HG02759 (cell line): ENCODE measurements at regions not wholly inside any gene's neighbourhood (a gene's known extent, or its start where the extent isn't known, plus 50 kb on each side); places are given as distances from the start of the nearest gene placed in this dataset.

ENCODE experiments used
- ATAC-seq: cut with Tn5 transposase; IDR thresholded peaks from one replicate; pipeline ENCODE4 v1.9.1; 2021; ENCODE audit warnings: mild to moderate bottlenecking, moderate library complexity; ENCODE audit not compliant: unreplicated experiment

DNA sequence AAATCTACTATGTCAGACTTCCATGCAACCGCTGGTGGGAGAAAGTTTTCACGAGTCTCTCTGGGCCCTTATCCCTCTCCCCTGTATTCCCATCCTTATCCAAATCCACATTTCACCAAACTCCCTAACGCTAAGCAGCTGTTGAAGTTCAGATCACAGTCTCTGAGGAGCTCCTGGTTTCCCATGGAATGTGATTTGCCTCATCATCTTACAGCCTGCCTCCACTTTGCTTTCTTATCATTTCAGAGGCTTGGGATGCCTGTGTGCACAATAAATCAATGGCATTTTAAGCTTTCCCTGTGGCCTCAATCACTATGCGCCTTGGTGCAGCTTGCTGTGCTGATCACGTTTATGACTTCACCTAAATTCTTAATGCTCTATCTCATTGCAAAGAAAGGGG, 352.4 kb upstream of the FAT3 start:
- no peak for ATAC-seq

DNA sequence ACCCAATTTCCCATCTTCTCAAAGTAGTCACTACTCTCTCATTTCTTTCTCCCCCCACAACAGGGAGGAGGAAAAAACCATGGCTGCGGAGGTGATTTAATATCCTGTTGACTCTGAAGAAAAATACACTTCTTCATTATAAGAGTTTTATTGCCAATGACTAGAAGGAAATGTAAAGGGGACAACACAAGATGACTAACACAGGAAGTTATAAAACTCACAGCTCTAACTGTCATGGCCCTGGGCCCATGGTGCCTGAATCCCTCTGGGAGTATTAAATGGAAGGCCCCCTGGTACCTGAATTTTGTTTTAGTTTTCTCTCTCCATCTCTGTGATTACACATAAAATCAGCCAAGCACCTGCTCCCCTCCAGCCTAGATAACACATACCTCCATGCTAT, 352.8 kb upstream of the FAT3 start:
- ATAC-seq, result no peak

DNA sequence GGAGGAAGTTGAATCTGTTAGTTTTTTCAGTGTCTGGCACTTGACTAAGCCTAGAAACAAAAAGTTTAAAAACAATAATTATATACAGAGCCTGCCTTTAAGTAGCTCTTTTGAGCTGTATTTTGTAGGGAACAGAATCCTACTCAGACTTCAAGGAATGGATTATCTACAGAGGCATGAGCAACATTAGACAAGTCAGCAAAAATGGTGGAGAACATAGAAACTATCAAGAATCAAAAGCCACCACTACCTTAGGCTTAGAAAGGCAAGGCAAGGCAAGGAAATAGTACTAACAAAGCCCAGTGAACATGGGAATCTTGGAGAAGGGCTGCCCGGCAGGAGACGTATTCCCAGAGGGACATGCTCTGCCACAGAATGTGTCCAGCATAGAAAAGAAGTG, 353.6 kb upstream of the FAT3 start:
- no peak for ATAC-seq

DNA sequence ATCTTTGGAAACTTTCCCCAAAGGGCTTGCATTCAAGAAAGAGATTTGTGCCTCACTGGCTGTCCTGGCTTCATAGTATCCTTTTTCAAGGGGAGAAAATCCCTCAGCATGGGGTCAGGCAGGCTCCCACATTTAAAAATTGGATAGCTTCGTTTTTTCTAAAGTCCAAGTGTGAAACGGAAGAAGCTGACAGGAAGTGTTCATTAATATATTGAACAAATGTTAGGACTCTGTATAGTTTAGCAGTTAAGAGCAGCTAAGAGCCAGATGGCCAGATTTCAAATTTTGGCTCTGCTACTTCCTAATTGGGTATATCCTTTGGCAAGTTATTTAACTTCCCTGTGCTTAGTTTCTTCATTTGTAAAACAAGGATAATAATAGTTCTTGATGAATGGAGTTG, 354.9 kb upstream of the FAT3 start:
- no peak for ATAC-seq

DNA sequence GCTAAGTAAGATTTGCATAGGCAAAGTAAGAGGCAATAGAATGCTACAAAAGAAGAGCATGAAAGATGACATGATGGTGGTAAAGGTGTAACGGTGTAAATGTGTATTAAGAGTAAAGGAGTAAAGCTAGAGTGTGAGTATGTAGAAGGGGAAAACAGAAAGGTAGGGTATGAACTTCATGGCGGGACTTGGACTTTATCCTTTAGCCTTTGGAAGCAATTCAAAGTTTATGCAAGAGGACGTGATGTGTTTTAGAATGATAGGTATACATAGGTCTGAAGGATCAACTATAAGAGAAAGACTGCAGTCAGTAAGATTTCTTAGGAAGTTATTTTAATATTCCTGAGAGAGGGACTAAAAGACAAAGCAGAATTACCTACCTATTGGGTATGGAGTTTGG, 358.0 kb upstream of the FAT3 start:
- ATAC-seq, result no peak

DNA sequence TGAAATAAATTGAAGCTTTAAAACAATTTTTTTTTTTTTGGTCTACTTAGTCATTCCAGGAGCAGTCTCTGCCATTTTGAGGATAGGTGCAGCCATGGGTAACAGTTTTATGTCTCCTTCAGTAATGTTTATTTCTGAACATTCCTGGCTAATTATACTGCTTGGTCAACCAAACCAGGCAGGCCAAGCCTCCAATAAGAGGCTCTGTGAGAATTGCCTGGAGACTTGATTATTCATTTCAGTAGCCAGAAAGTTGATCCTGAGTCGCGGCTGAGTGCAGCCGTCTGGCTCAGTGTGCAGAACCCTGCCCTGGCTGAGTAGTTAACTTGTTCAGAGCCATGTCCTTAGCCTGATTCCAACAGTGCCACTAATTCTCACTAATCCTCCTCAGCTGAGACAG, 364.0 kb upstream of the FAT3 start:
- peak; percentile 56 for ATAC-seq

DNA sequence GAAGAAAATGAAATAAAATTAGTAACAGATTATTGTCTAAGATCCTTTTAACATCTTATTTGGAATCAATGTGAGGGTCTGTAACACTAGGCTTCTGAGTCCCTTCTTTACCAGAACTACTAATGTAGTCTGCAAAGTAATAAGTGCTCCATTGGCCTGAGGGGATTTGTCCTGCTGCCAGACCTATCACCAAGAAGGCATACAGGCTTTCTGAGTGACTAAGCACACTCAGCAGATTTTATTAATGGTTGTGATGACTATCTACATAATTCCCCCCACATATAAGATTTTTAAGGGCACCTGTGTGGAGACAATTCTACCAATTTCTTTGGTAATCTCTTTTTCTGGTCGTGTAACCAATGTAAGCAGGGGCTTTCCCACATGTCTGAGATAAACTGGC, 365.0 kb upstream of the FAT3 start:
- ATAC-seq, result no peak

DNA sequence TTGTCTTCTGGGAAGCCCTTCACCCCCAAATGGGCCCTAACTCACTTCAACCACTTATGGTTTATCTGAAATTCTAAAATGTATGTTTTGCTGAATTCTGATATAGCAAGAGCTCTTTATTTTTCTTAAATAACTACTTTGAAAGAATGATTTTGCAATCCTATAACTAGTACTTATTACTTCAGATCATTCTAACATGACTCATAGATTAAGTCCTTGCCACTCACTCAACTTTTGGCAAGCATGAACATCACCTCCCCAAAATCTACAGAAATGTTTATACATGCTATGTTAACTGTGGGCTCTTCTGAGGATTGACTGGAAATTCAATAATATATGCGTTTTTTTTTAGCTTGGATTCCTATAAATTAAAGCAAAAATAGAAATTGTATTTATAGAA, 367.4 kb upstream of the FAT3 start:
- no peak for ATAC-seq

DNA sequence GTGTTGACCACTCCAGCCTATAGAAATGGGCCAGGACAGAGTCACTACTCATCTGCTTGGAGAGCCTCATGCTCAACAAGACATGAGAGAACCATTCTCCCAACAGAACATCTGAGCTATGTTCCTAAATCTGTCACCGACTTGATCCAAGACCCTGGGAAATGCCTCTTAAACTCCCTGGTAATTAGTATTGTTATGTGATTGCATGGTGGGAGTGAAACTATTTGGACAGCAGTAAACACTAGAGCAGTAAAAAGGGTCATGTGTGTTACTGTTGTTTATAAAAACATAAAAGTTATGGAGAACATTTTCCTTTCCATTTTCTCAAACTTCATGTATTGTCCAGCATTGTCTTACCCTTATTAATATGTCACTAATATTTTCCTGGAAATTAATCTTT, 369.8 kb upstream of the FAT3 start:
- ATAC-seq, result no peak

DNA sequence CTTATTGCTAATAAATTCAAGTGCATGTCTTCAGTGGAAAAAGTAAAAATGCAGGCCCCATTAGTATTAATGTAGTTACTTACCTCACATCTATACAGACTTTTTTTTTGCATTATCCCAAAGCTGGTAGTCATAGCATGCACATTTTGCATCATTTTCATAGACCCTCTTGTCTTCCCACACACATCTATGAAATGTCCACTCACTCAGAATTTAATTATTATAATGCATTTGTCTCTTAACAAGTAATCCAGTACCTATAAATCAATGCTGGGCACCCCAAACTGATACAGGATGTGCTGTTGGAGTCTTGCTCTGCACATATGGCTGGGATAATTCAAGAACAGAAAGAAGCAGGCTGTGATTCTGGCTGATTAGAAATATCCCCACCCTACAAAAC, 370.4 kb upstream of the FAT3 start:
- no peak for ATAC-seq

DNA sequence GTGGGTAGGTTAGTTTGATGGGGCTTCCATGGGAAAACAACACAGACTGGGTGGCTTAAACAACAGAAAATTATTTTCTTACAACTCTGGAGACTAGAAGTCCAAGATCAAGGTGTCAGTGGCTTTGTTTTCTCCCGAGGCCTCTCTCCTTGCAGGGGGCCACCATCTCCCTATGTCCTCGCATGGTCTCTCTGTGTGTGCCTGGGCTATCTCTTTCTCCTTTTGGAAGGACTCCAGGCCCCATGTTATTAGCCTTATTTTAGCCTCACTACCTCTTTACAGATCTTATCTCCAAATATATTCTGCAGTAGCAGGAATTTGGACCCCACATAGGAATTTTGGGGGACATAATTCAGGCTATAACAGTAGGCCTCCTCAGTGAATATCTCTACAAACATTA, 372.7 kb upstream of the FAT3 start:
- no peak for ATAC-seq

DNA sequence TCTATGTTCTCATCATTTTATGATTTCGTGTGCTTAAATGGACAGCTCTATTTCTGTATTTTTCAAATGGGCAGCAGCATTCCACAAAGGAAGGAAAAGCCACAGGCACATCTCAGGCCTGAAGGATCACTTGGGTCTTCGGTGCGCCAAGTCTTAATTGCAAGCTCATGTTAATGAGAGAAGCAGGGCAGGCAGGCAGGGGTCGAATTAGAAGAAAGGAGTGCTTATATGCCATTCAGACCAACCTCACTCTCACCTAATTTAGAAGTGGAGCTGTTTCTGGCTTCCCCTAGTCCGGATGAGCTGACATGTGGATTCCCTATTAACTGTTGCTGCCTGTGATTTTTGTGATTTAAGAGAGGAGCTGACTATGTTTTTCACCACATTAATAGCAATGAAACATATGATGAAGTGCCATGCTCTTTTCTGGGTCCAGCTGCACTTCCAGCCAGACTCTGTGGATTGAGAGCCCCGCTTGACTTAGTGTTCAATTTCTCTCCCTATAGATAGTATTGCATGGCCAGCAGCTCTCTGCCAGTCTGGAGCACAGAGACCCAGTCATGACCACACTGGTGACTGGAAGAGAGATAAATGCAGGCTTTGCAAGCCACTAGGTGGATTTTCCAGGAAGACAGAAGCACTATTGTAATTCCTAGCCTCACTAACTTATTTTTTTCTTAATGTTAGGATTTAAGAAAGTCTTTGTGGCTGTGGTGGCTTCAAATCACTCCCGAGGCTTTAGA, 373.9 kb upstream of the FAT3 start:
- no peak for ATAC-seq

DNA sequence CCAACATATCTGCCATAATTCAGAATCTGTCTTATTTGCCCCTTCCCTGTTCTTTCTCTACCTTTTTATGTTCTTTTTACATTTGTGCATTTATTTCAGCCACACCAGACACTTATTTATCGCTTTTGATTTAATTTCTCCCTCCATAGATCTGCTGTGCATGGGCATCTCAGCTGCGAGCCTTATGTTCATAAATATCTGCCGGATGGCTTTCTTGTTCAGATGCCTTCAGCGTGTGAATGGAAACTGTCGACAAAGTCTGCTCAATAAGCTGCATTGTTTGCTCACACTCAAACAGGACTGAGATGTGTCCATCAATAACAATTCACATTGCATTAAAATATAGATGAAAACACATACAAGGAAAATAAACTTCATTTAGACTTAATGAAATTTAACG, 374.6 kb upstream of the FAT3 start:
- no peak for ATAC-seq

DNA sequence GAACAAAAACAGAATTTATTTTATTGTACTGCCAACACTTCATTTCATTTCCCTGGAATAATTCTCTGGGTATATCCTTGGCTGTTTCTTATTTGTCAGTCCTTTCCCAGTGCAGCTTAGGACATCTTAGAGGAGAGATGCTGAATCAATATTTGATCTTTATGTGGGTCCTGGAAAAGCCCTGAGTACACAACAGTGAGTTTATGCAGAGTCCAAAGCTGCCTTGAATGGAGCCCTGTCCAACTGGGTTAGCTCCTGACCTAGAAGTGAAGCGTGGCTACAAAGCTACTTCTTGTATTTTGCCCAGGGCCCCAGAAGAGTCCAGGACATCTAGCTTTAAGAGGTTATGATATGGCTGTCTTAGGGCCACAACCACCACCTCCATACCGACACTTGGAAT, 378.0 kb upstream of the FAT3 start:
- ATAC-seq, result no peak

DNA sequence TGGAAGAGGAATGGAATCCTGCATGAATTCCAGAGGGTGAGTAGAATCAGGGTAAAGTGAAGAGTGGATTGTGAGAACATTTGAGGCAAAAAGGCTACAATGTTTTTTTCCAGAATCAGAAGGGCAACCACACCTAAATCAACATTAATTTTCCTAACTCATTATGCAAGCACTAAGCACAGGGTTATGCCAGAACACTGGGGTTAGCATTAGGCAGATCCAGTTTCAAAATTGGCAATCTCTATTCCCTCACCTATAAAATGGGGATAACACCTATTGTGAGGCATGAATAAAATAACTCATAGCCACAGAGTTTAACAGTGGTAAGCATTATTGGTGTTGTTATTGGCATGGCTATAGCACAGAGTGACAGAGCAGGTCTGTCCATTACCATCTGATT, 378.6 kb upstream of the FAT3 start:
- no peak for ATAC-seq

DNA sequence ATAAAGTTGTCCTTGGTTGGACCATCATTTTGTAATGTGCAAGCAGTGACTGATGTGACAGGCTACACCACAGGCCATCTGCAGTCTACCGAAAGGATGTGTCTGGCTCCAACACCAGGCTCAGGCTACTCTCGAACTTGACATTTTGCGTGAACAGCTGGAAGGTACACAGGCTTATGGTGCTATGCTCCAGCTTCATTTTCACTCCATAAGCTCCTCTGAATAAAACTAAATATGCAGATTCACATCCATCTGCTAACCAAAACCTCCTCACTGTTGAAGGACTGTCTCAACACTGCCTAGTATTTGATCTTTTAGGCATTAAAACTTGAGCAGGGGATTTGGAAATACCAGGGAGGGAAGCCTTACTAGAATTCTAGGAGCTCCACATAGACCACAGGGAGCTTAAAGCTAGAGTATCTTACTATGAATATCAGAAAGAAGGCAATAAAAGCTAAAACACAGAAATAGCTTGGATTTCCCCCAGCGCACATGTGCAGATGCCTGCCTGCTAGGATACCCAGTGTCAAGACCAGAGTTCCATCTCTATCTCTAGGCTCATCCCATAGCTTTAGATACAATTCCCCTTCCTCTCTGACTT, 383.9 kb upstream of the FAT3 start:
- no peak for ATAC-seq

DNA sequence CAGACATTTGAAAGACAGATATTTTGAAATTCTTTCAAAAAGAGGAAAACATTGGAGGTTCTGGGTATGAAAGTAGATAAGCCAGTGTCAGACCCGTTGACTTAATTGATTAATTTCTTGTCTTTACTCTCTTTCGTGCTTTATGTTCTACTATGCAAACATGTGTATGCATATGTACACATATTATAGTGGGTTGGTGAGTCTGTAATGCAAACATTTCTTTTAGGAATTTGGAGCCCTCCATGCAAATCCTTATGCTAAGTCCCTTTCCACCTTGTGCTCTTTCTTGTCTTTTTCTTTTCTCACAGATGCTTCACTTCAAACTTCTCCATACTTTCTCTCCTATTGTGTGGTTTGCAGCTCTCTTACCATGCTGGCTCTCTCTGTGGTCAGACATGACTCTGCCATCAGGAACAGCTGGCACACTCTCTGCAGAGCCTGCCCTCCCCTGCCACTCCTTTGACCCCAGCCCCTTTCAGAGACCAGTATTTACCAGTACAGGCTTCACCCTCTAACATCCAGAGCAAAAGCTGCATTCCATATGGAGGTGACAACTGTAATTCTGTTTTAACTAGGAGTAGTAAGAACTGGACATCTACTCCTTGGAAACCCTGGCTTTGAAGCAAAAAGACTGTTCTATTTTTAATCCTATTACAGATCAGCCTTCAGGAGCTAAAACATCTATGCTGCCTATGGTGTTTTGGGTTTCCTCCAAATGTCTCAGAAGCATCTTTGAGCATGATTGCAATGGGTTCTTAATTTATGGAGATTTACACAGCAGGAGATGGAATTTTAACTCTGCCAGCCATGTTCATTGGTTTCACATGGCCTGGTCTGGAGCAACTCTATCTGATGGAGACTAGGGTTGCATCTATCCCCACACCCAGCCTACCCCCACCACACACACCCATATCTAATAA, 386.9 kb upstream of the FAT3 start:
- no peak for ATAC-seq

DNA sequence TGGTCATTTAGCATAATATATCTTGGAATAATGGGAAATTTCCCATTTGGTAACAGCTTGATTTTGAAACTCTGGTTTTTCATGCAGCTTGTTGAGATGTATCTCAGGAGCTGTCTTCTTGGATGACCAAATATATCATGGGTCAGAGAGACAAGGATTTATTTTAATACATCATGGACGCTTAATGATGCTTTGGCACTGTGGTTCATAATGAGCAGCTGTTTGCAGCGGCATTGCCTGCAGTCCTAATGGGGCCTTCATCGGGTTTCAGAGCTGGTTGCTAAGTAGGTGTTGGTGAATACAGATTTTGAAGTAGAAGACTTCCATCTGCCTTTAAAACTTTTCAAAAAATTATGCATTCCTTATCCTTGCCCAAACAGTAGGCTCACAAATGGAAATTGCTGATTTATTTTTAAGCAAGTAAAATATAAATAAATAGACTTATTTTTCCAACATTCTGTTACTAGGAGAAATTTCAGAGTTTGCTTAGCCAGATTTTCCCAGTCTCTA, 389.5 kb upstream of the FAT3 start:
- ATAC-seq, result no peak

DNA sequence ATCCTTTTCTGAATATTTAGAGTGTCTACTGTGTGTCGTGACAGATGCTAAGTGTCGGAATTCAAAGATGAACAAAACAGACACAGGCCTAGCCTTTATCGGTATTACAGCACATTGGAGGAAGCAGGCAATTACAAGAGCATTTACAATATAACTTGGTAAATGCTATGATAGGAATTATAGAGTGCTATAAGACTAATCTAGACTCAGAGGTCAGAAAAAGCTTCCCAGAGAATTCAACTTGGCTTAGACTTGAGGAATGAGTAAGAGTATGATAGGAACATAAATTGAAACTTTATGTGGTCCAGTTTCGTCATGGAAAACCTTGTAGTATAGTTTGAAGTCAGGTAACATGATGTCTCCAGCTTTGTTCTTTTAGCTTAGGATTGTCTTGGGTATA, 395.7 kb upstream of the FAT3 start:
- no peak for ATAC-seq

DNA sequence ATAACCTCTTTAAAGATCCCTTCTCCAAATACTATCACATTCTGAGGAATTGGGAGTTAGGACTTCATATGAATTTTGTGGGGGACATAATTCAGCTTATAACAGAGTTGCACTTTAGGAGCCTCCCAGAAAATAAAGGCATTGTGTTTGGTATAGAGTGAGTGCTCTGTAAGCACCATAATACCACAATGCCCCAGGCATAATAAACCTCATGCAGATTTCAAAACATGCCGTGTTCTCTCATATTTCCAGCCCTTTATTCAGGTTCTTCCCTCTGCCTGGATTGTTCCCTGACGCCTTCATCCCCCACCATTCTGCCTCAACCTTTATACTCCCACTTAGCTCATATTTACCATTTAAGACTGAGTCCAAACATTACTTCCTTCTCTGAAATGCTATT, 398.8 kb upstream of the FAT3 start:
- no peak for ATAC-seq

DNA sequence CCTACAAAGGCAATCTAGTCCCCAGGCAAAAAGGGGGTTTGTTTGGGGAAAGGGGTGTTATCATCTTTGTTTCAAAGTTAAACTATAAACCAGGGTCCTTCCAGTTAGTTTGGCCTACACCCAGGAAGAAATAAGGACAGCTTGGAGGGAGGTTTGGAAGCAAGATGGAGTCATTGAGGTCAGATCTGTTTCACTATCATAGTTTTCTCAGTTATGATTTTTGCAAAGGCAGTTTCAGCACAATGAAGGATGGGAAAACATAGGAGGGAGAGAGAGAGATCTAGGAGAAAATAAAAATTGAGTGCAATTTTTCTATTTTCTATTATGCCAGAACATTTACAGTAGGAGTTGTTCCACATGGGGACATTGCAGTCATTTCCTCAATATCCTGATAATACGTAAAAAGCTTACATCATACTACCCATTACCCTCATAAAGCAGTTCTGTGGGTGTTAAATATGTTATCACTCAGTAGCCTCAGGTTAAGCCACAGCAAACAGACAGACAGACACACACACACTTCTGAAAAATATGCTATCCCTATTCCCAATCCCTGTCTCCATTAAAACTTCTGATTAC, 401.3 kb upstream of the FAT3 start:
- no peak for ATAC-seq
